Left lung (tissue), 4 donors: ENCODE measurements at regions not wholly inside any gene's neighbourhood (a gene's known extent, or its start where the extent isn't known, plus 50 kb on each side); places are given as distances from the start of the nearest gene placed in this dataset.

ENCODE experiments used
- ATAC-seq: fragments of 200-7000 bp; cut with Tn5 transposase; one replicate; pipeline ENCODE4 v1.9.1; 2020; ENCODE audit warnings: moderate library complexity
- DNase-seq, 4 donors: peaks; one replicate each; pipeline ENCODE4 v3.0.0-alpha.2; 2013 to 2020
- H3K27ac ChIP-seq, 2 donors: fragments of 200-600 bp; sonication (generic) in 1 of 2; one replicate each; pipeline versions ENCODE4 v1.5.0 to v1.8.0; 2020 to 2021
- H3K27me3 ChIP-seq, 2 donors: fragments of 200-600 bp; sonication (generic) in 1 of 2; one replicate each; pipeline versions ENCODE4 v1.5.0 to v1.8.0; 2020 to 2021
- H3K36me3 ChIP-seq, 2 donors: fragments of 200-600 bp; sonication (generic) in 1 of 2; one replicate each; pipeline versions ENCODE4 v1.5.0 to v1.8.0; 2020 to 2021
- H3K4me1 ChIP-seq, 2 donors: fragments of 200-600 bp; one replicate each; pipeline ENCODE4 v1.8.0; 2021
- H3K4me3 ChIP-seq, 2 donors: fragments of 200-600 bp; sonication (generic) in 1 of 2; one replicate each; pipeline versions ENCODE4 v1.5.0 to v1.8.0; 2020 to 2021; ENCODE audit warnings: mild to moderate bottlenecking in 1 of 2
- H3K9me3 ChIP-seq, 2 donors: fragments of 200-600 bp; sonication (generic) in 1 of 2; one replicate each; pipeline versions ENCODE4 v1.5.0 to v1.8.0; 2020 to 2021
- intact Hi-C, 2 donors: fragments of 100-400 bp; cut with DNase I; formaldehyde crosslinking; loops; one replicate each; pipeline versions ENCODE4 v1.11.2 to v1.14.2; 2022
- TF ChIP-seq, protein P1 (sequence below), 2 donors: fragments of 200-600 bp; sonication (generic) in 1 of 2; IDR thresholded peaks; one replicate each; pipeline versions ENCODE4 v1.5.0 to v1.8.0; 2021; ENCODE audit warnings: antibody characterized with exemption in 2 of 2
- donor health status: DM: no; HTN: yes; CAD: no.
- donor health status: DM: no; HTN: no; CAD: no.

DNA sequence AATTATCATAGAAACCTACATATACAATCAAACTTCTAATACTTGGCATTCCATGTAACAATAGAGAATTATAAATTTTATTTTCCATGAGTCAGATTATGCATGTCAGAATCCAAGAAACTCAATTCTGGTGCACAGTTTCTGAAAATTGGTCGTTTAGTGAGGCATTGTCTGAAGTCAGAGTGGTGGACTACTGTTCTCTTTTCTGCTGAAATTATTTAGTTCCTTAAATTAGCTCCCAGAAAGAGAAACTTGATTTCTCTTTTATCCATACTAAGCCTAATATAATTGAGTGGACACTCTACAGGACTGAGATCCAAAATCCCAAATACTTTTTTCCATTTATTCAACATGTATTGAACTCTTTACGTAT is 265.5 kb downstream of the ALDH8A1 start:
- intact Hi-C loops: no loop called here
- H3K4me3 ChIP-seq: no peak overlapping the region
- no peaks in the 10 kb centered on the region for H3K27me3 ChIP-seq
- TF ChIP-seq, protein P1, sequence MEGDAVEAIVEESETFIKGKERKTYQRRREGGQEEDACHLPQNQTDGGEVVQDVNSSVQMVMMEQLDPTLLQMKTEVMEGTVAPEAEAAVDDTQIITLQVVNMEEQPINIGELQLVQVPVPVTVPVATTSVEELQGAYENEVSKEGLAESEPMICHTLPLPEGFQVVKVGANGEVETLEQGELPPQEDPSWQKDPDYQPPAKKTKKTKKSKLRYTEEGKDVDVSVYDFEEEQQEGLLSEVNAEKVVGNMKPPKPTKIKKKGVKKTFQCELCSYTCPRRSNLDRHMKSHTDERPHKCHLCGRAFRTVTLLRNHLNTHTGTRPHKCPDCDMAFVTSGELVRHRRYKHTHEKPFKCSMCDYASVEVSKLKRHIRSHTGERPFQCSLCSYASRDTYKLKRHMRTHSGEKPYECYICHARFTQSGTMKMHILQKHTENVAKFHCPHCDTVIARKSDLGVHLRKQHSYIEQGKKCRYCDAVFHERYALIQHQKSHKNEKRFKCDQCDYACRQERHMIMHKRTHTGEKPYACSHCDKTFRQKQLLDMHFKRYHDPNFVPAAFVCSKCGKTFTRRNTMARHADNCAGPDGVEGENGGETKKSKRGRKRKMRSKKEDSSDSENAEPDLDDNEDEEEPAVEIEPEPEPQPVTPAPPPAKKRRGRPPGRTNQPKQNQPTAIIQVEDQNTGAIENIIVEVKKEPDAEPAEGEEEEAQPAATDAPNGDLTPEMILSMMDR (IDR thresholded peaks at IDR 0.05): no peak
- peaks cover 6 to 10% of the 10 kb centered on the region in 2 donors for H3K4me1 ChIP-seq
- no peaks in the 10 kb centered on the region for H3K36me3 ChIP-seq
- DNase-seq (no peak), ATAC-seq (no peak)
- no peaks in the 10 kb centered on the region for H3K9me3 ChIP-seq
- H3K27ac ChIP-seq: no peak overlapping the region

DNA sequence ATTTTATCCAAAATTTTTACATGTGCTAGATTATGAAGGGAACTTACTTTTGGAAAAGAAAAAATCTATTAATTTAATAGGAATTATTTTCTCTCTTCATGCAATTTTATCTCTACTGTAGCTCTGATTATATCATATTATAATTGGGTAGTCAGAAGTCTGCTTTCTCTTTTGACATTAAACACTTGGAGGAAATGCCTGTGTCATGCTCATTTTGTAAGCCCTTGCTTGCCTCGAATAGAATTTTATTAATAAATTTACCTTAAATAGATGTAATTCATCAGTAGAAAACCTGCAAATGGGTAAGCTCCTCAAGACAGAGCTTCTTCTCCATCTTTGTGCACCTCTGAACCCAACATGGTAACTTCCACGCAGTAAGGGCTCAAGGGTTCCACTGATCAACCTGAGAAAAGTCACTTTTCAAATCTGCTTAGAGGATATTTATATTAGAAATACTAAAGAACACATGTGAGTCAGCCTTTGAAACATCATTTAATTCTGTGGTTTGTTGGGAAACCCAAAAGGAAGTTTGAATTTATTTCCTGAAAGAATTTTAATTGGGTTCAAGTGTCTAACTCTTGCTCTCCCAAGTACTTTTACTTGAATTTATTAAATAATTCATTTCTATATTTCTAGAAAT is 266.0 kb downstream of the ALDH8A1 start:
- no peaks in the 10 kb centered on the region for H3K36me3 ChIP-seq
- no peaks in the 10 kb centered on the region for H3K27me3 ChIP-seq
- H3K4me3 ChIP-seq: no peak overlapping the region
- H3K9me3 ChIP-seq: no peaks in the 10 kb centered on the region
- H3K4me1 ChIP-seq: peaks cover 6 to 10% of the 10 kb centered on the region in 2 donors
- intact Hi-C loops: no loop called here
- no peak overlapping the region for H3K27ac ChIP-seq
- TF ChIP-seq, protein P1 (IDR thresholded peaks at IDR 0.05): no peak
- DNase-seq: no peak
- ATAC-seq: no peak

DNA sequence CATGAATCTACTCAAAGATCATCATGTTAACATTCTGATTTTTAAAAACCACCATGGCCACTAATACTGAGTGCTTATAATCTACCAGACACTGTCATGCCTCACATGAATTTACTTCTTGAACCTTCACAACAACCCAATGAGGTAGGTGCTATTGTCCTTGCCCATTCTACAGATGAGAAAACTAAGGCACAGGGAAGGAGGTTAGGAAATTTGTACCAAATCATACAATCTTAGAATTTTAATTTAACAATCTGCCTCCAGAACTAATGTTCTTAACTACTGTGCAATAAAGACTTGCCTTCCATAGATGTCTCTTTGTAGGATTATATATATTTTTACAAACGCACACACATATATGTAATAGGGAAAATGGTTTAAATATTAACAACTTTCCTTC is 269.5 kb downstream of the ALDH8A1 start:
- H3K27me3 ChIP-seq: no peaks in the 10 kb centered on the region
- no peak overlapping the region for H3K27ac ChIP-seq
- ATAC-seq (no peak), DNase-seq (no peak)
- no peaks in the 10 kb centered on the region for H3K9me3 ChIP-seq
- TF ChIP-seq, protein P1 (IDR thresholded peaks at IDR 0.05): no peak
- intact Hi-C loops: no loop called here
- no peak overlapping the region for H3K4me3 ChIP-seq
- no peaks in the 10 kb centered on the region for H3K36me3 ChIP-seq
- H3K4me1 ChIP-seq: peaks cover 6 to 10% of the 10 kb centered on the region in 2 donors

DNA sequence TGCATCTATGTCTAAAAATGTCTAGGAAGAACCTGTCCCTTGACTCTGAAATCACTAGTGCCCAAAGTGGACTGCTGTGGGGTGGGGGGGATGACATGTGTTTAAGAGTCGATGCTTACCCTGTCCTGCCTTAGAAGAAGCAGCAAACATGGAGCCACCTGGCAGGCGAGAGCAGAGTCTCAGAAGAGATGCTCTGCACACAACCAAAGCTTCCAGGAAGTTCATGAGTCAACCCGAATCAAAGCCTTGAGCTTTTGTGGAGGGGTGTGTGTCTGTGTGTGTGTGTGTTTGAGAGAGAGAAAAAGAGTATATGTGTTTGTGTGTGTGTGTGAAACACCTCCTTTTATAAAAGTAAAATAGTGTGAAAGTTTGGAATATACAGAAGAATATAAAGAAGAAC is 269.9 kb downstream of the ALDH8A1 start:
- Histone ChIP-seq H3K4me3 (no peak overlapping the region), H3K36me3 (no peaks in the 10 kb centered on the region), H3K9me3 (no peaks in the 10 kb centered on the region), H3K4me1 (peaks cover 6 to 10% of the 10 kb centered on the region in 2 donors), H3K27me3 (no peaks in the 10 kb centered on the region), H3K27ac (no peak overlapping the region)
- TF ChIP-seq, protein P1 (IDR thresholded peaks at IDR 0.05): no peak
- DNase-seq (no peak), ATAC-seq (no peak)
- intact Hi-C loops: no loop called here

DNA sequence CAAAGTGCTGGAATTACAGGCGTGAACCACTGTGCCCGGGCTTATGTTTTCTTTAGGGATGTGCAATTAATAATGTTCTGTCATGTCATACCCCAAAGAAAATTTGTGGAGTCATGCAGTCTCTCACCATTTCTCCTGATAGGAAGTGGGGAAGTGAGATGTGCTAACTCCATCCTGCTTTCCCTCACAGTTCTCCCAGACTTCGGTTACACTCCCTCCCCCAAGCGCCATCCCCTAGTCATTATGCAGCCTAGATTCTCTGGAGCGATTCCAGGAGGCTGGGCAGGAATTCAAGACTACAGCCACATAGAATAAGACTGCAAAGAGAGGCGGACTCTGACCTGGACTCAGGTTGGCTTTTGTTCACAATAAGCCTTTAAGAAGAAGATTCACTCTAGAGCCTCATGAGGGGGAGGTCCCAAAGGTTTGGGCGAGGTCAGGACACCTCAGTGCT is 271.4 kb downstream of the ALDH8A1 start:
- no peaks in the 10 kb centered on the region for H3K4me1 ChIP-seq
- no peaks in the 10 kb centered on the region for H3K36me3 ChIP-seq
- ATAC-seq (no peak), DNase-seq (peak in 2 of 4 donors; percentile 46 to 73)
- no peaks in the 10 kb centered on the region for H3K9me3 ChIP-seq
- no peak overlapping the region for H3K4me3 ChIP-seq
- H3K27me3 ChIP-seq: no peaks in the 10 kb centered on the region
- no peak overlapping the region for H3K27ac ChIP-seq
- TF ChIP-seq, protein P1 (IDR thresholded peaks at IDR 0.05): no peak
- intact Hi-C loops: no loop called here
